ENCODE measurements at regions not wholly inside any gene's neighbourhood (a gene's known extent, or its start where the extent isn't known, plus 50 kb on each side); places are given as distances from the start of the nearest gene placed in this dataset.
A peak's percentile ranks its signal among the peaks of the same experiment; 100 is the strongest.

DNA sequence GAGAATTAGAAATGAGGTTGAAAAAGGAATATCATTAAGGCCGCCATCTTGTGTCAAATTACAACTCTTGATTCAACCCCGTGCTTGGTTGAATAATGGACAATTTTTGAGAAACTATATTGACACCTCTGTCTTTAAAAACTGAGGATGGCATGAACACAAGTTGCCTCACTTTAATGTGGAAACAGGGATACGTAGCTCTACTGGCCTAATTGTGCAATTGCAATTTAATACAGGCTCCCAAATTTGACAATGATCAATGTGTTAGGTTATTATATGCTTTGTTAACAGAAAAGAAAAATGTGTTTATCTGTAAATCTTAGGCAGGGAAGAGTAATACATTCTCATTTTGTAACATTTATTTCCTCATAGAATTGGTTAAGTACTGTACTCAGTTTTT lies 77.1 kb upstream of the MCTP2 start:
- TF ChIP-seq, protein P1, sequence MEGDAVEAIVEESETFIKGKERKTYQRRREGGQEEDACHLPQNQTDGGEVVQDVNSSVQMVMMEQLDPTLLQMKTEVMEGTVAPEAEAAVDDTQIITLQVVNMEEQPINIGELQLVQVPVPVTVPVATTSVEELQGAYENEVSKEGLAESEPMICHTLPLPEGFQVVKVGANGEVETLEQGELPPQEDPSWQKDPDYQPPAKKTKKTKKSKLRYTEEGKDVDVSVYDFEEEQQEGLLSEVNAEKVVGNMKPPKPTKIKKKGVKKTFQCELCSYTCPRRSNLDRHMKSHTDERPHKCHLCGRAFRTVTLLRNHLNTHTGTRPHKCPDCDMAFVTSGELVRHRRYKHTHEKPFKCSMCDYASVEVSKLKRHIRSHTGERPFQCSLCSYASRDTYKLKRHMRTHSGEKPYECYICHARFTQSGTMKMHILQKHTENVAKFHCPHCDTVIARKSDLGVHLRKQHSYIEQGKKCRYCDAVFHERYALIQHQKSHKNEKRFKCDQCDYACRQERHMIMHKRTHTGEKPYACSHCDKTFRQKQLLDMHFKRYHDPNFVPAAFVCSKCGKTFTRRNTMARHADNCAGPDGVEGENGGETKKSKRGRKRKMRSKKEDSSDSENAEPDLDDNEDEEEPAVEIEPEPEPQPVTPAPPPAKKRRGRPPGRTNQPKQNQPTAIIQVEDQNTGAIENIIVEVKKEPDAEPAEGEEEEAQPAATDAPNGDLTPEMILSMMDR (conservative IDR thresholded peaks at IDR 0.05; ENCODE audit: low read depth, low read length): no peak
- no peak for DNase-seq (ENCODE audit: low read depth)
- H3K4me3 ChIP-seq (ENCODE audit: low read depth, low read length): no peak overlapping the region

DNA sequence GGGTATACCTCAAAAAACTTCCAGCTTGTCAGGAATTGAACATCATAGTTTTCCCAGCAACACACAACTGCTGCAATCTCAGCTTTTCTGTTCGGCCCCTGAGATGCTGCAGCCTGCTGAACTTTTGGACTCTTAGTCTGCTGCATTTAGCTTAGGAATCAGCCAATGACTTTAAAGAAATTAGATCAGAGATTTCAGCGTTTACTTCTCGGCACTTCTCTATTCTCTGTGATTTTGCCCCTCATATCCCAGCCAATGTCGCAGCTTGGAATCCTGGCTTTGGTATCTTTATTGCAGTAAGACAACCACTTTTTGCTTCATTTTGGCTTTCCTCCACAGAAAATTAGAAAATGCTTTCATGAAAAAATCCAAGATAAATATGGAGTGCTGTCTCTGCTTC lies 86.3 kb upstream of the MCTP2 start:
- DNase-seq (ENCODE audit: low read depth): no peak
- H3K4me3 ChIP-seq (ENCODE audit: low read depth, low read length): no peak overlapping the region
- TF ChIP-seq, protein P1 (conservative IDR thresholded peaks at IDR 0.05; ENCODE audit: low read depth, low read length): no peak

DNA sequence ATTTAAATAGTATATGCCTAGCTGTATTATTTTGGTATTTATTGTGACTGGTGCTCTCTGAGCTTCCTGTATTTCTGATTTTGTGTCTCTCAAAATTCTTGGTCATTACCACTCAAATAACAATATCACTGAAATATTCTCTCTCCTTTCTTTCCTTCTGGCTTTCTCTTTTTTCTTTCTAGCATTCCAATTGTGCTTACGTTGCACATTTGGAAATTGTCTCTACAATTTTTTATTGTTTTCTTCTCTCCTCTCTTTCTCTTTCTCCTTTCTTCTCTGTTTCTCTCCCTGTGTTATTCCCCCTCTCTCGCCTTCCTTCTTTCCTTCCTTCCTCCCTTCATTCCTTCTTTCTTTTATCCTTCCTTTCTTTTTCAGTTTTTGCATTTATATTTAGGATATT lies 89.6 kb upstream of the MCTP2 start:
- TF ChIP-seq, protein P1 (conservative IDR thresholded peaks at IDR 0.05; ENCODE audit: low read depth, low read length): no peak
- DNase-seq (ENCODE audit: low read depth): no peak

DNA sequence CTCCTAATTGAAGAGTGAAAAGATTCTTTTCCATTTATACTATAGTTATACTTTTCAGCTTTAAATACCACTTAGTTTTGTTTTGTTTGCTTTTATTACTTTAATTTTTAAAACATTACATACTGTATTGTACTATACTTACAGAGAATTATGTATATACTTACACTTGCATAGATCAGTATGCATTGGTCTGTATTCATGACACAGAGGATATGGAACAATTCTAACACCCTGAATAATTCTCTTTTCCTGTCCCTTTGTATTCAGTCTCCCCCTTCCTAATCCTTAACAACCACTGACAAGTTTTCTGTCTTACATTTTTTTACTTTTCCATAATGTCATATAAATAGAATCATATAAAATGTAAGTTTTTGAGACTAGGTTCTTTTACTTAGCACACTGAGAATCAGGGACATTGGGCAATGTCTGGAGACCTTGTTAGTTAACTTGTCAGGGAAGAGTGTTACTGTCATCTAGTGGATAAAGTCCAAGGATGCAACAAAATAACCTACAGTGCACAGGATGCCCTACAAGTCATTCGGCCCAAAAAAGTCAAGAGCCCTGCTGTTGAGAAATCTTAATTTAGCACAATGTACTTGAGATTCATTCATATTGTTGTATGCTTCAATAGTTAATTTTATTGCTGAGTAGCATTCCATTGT lies 95.7 kb upstream of the MCTP2 start:
- no peak for DNase-seq (ENCODE audit: low read depth)
- H3K4me3 ChIP-seq (ENCODE audit: low read depth, low read length): no peak overlapping the region
- TF ChIP-seq, protein P1 (conservative IDR thresholded peaks at IDR 0.05; ENCODE audit: low read depth, low read length): peak; percentile 8

More for the DNA sequence above, 89.6 kb upstream of the MCTP2 start:
- no peak overlapping the region for H3K4me3 ChIP-seq (ENCODE audit: low read depth, low read length)

DNA sequence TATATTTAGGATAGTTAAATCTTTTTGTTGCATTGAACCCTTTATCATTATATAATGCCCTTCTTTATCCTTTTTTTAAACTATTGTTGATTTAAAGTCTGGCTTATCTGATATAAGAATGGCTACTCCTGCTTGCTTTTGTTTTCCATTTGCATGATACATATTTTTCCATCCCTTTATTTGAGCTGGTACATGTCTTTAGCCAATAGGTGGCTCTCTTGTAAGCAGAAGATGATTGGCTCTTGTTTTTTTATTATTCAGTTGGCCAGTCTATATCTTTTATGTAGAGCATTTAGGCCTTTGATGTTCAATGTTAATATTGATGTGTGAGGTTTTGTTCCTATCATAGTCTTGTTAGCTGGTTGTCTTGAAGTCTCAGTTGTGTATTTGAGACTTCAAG lies 99.5 kb upstream of the MCTP2 start:
- H3K4me3 ChIP-seq (ENCODE audit: low read depth, low read length): no peak overlapping the region
- TF ChIP-seq, protein P1 (conservative IDR thresholded peaks at IDR 0.05; ENCODE audit: low read depth, low read length): no peak
- no peak for DNase-seq (ENCODE audit: low read depth)

DNA sequence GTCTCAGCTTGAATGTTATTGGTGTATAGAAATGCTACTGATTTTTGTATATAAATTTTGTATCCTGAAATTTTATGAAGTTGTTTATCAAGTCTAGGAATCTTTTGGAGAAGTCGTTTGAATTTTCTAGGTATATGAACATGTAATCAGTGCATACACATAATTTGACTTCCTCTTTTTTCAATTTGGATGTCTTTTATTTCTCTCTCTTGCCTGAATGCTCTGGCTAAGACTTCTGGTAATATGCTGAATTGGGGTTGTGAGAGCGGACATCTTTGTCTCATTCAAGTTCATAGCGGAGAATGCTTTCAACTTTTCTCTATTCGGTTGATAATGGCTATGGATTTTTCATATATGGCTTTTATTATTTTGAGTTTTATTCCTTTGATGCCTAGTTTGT lies 100.9 kb upstream of the MCTP2 start:
- TF ChIP-seq, protein P1 (conservative IDR thresholded peaks at IDR 0.05; ENCODE audit: low read depth, low read length): no peak
- no peak for DNase-seq (ENCODE audit: low read depth)
- no peak overlapping the region for H3K4me3 ChIP-seq (ENCODE audit: low read depth, low read length)

DNA sequence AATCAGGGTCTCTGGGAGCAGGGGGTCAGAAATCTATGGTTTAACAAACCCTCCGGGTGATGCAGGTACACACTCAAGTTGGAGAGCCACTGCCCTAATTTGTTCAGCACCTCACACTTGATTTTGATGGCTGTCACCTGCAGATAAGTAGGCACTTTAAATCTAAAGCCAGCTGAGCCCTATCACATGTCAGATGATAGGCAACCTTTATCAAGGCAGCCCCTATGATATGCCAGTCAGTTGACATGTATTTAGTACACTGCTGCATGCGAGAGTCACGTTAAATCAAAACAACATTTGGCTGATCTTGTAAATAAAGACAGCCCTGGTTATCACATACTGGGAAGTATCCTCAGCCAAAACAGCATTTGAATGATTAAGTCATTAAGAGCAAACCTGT lies 104.4 kb upstream of the MCTP2 start:
- no peak overlapping the region for H3K4me3 ChIP-seq (ENCODE audit: low read depth, low read length)
- TF ChIP-seq, protein P1 (conservative IDR thresholded peaks at IDR 0.05; ENCODE audit: low read depth, low read length): no peak
- no peak for DNase-seq (ENCODE audit: low read depth)

All from epithelial cell of proximal tubule (primary cell).